ENCODE measurements at regions not wholly inside any gene's neighbourhood (a gene's known extent, or its start where the extent isn't known, plus 50 kb on each side); places are given as distances from the start of the nearest gene placed in this dataset.

DNA sequence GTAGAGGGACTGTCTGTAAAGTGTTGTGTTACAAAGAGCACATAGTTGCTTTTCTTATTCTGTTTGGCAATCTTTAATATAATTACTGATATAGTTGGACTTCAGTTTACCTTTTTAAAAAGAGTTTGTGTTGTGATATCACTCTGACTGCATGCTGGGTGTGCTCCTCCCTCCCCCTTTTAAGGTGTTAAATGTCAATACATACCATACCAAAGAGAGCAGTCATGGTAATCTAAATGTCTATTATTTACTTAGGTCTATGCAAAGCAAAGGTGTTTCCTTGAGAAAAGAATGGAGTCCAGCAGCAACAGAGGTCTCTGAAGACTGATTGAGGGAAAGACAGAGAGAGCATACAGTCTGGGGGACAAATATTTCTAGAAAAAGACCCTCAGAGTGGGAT, 275.1 kb upstream of the NRP1 start:
- no peak overlapping the region for H3K4me3 ChIP-seq
- H3K27me3 ChIP-seq, result no peaks in the 10 kb centered on the region
- TF ChIP-seq, protein P1, sequence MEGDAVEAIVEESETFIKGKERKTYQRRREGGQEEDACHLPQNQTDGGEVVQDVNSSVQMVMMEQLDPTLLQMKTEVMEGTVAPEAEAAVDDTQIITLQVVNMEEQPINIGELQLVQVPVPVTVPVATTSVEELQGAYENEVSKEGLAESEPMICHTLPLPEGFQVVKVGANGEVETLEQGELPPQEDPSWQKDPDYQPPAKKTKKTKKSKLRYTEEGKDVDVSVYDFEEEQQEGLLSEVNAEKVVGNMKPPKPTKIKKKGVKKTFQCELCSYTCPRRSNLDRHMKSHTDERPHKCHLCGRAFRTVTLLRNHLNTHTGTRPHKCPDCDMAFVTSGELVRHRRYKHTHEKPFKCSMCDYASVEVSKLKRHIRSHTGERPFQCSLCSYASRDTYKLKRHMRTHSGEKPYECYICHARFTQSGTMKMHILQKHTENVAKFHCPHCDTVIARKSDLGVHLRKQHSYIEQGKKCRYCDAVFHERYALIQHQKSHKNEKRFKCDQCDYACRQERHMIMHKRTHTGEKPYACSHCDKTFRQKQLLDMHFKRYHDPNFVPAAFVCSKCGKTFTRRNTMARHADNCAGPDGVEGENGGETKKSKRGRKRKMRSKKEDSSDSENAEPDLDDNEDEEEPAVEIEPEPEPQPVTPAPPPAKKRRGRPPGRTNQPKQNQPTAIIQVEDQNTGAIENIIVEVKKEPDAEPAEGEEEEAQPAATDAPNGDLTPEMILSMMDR (IDR thresholded peaks at IDR 0.05), result no peak
- TF ChIP-seq POLR2AphosphoS5 (IDR thresholded peaks at IDR 0.05; ENCODE audit: insufficient read depth in 1 of 2, low read depth in 1 of 2), result no peak
- TF ChIP-seq POLR2A (IDR thresholded peaks at IDR 0.05), result no peak
- H3K4me1 ChIP-seq, result no peaks in the 10 kb centered on the region
- no peak overlapping the region for H3K27ac ChIP-seq
- no peaks in the 10 kb centered on the region for H3K9me3 ChIP-seq
- no peak for DNase-seq (ENCODE audit: extremely low spot score in 2 of 2)
- no peaks in the 10 kb centered on the region for H3K36me3 ChIP-seq
- intact Hi-C loops (cut with DNase I), result no loop called here

DNA sequence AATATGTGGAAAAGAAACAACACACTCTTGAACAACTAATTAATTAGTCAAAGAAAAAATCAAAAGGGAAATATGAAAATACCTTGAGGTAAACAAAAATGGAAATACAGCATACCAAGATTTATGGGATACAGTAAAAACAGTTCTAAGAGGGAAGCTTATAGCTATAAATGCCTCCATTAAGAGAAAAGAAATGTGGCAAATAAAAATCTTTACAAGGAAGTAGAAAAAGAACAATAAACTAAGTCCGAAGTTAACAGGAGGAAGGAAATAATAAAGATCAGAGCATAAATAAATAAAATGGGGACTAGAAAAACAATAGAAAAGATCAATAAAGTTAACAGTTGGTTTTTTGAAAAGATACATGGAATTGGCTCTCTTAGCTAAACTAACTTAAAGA, 267.8 kb upstream of the NRP1 start:
- H3K4me1 ChIP-seq, result no peaks in the 10 kb centered on the region
- no peaks in the 10 kb centered on the region for H3K27me3 ChIP-seq
- H3K4me3 ChIP-seq, result no peak overlapping the region
- no peaks in the 10 kb centered on the region for H3K36me3 ChIP-seq
- no peaks in the 10 kb centered on the region for H3K9me3 ChIP-seq
- TF ChIP-seq, protein P1 (IDR thresholded peaks at IDR 0.05), result no peak
- TF ChIP-seq POLR2AphosphoS5 (IDR thresholded peaks at IDR 0.05; ENCODE audit: insufficient read depth in 1 of 2, low read depth in 1 of 2) (no peak), POLR2A (IDR thresholded peaks at IDR 0.05) (no peak)
- intact Hi-C loops (cut with DNase I), result no loop called here
- H3K27ac ChIP-seq, result no peak overlapping the region
- DNase-seq (ENCODE audit: extremely low spot score in 2 of 2), result no peak

DNA sequence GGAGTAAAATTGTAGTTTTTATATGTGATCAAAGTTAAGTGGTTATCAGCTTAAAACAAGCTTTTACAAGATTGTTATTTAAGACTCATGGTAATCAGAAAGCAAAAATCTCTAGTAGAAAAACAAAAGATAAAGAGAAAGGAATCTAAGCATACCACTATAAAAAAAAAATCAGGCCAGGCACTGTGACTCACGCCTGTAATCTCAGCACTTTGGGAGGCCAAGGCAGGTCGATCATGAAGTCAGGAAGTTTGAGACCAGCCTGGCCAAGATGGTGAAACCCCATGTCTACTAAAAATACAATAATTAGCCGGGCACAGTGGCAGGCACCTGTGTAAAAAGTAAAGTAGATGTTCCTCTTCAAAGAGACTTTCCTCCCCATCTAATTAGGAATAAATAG, 265.9 kb upstream of the NRP1 start:
- Histone ChIP-seq H3K9me3 (no peaks in the 10 kb centered on the region), H3K27me3 (no peaks in the 10 kb centered on the region), H3K4me1 (no peaks in the 10 kb centered on the region), H3K36me3 (no peaks in the 10 kb centered on the region), H3K4me3 (no peak overlapping the region), H3K27ac (no peak overlapping the region)
- DNase-seq (ENCODE audit: extremely low spot score in 2 of 2), result no peak
- intact Hi-C loops (cut with DNase I), result no loop called here
- TF ChIP-seq, protein P1 (IDR thresholded peaks at IDR 0.05), result no peak
- TF ChIP-seq POLR2AphosphoS5 (IDR thresholded peaks at IDR 0.05; ENCODE audit: insufficient read depth in 1 of 2, low read depth in 1 of 2) (no peak), POLR2A (IDR thresholded peaks at IDR 0.05) (no peak)

DNA sequence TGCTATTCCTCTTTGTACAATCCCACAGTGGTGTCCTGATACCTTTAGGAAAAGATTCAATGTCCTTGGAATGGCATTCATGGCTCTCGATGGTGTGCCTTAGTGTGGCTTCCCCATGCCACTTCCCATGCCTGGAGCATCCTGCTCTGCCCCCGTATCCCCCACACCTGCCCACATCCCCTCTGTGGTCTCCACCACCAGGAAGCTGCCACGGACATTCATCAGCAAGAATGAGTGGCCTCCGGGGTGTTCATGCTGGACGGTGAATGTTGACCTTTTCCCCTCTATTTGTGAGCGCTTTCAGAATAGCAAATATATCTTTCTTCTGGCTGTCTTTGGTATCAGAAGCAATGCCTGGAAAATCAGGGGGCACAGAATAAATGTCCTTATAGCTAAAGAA, 262.0 kb upstream of the NRP1 start:
- no peak for DNase-seq (ENCODE audit: extremely low spot score in 2 of 2)
- H3K36me3 ChIP-seq, result no peaks in the 10 kb centered on the region
- TF ChIP-seq POLR2AphosphoS5 (IDR thresholded peaks at IDR 0.05; ENCODE audit: insufficient read depth in 1 of 2, low read depth in 1 of 2), result no peak
- TF ChIP-seq, protein P1 (IDR thresholded peaks at IDR 0.05), result no peak
- no peaks in the 10 kb centered on the region for H3K4me1 ChIP-seq
- no peak overlapping the region for H3K27ac ChIP-seq
- no peaks in the 10 kb centered on the region for H3K9me3 ChIP-seq
- no peaks in the 10 kb centered on the region for H3K27me3 ChIP-seq
- intact Hi-C loops (cut with DNase I), result no loop called here
- H3K4me3 ChIP-seq, result no peak overlapping the region

DNA sequence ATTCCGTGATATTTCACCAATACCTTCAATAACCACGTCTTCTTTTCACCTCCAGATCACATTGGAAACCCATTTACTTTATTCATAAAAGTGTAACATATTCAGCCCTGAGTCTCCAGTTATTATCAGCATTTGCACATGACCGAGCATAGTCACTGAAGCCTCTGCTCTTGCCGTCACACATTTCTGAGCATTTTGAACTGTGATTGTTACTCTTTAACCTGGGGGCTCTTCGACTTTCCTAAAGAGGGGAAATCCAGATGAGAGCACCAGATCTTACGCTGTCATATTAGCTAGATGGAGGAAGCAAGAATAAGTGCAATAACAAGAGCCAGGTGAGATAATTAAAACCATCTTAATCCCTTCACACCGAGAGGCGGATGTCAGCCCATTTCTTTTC, 260.0 kb upstream of the NRP1 start:
- no peak overlapping the region for H3K4me3 ChIP-seq
- intact Hi-C loops (cut with DNase I), result no loop called here
- TF ChIP-seq POLR2A (IDR thresholded peaks at IDR 0.05), result no peak
- H3K36me3 ChIP-seq, result no peaks in the 10 kb centered on the region
- no peak for DNase-seq (ENCODE audit: extremely low spot score in 2 of 2)
- H3K27me3 ChIP-seq, result no peaks in the 10 kb centered on the region
- H3K4me1 ChIP-seq, result no peaks in the 10 kb centered on the region
- no peak overlapping the region for H3K27ac ChIP-seq
- no peaks in the 10 kb centered on the region for H3K9me3 ChIP-seq
